Type B pancreatic cell (in vitro differentiated cells): ENCODE measurements at regions not wholly inside any gene's neighbourhood (a gene's known extent, or its start where the extent isn't known, plus 50 kb on each side); places are given as distances from the start of the nearest gene placed in this dataset.

Experiments
- DNase-seq: peaks from one replicate; pipeline ENCODE4 v3.0.0; 2021; ENCODE audit warnings: mixed read lengths; ENCODE audit not compliant: unreplicated experiment; ENCODE audit errors: extremely low spot score
- H3K27ac Mint-ChIP-seq: 2 replicates; pipeline ENCODE4 v1.8.0; 2021; ENCODE audit warnings: mild to moderate bottlenecking, mixed read lengths
- H3K27me3 Mint-ChIP-seq: 2 replicates; pipeline ENCODE4 v1.8.0; 2021; ENCODE audit warnings: mixed read lengths
- H3K36me3 Mint-ChIP-seq: 2 replicates; pipeline ENCODE4 v1.8.0; 2021; ENCODE audit warnings: mixed read lengths
- H3K4me1 Mint-ChIP-seq: one replicate; pipeline ENCODE4 v1.8.0; 2021; ENCODE audit warnings: mixed read lengths; ENCODE audit not compliant: unreplicated experiment
- H3K4me3 Mint-ChIP-seq: 2 replicates; pipeline ENCODE4 v1.8.0; 2021; ENCODE audit warnings: mild to moderate bottlenecking, mixed read lengths
- H3K9me3 Mint-ChIP-seq: 2 replicates; pipeline ENCODE4 v1.8.0; 2021; ENCODE audit warnings: mixed read lengths
- TF ChIP-seq, protein P1 (sequence below): fragments of 200-600 bp; sonication (generic); conservative IDR thresholded peaks from 2 replicates; pipeline ENCODE4 v1.5.0; 2021; ENCODE audit warnings: antibody characterized with exemption, mild to moderate bottlenecking

DNA sequence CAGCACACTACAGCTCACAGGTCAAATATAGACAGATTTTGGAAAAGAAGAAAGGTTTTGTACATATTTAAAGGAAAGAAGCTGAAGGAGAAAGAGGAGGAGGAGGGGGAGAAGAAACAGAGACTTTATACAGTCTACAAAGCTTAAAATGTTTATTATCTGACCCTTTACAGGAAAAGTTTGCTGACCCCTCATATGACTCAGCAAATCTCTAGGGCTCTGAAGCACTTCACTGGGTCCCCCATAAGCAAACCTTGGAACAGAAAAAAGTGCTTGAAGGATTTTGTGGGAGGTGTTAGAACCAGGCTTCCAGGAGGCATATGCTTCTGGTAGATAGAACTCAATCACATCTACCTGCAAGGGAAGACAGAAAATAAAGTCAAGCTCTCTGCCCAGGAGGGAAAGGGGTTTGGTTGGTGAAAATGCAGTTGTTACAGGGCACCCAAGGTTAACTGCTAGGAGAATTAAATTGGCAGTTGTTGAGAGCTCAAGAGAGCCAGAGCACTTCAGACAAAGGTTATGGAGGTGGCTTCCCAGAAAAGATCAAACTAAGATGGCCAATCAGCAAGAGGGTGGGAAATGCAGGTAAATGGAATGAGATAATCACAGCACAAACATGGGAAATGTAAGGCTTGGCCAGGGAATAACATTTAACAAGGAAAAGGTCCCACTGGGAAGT lies 207.4 kb upstream of the SGK1 start:
- Mint-ChIP-seq H3K4me3 (no peak overlapping the region), H3K36me3 (peaks cover 3% of the 10 kb centered on the region), H3K9me3 (peaks cover 8% of the 10 kb centered on the region), H3K27ac (no peak overlapping the region), H3K27me3 (peaks cover 13% of the 10 kb centered on the region), H3K4me1 (peaks cover 26% of the 10 kb centered on the region)
- TF ChIP-seq, protein P1, sequence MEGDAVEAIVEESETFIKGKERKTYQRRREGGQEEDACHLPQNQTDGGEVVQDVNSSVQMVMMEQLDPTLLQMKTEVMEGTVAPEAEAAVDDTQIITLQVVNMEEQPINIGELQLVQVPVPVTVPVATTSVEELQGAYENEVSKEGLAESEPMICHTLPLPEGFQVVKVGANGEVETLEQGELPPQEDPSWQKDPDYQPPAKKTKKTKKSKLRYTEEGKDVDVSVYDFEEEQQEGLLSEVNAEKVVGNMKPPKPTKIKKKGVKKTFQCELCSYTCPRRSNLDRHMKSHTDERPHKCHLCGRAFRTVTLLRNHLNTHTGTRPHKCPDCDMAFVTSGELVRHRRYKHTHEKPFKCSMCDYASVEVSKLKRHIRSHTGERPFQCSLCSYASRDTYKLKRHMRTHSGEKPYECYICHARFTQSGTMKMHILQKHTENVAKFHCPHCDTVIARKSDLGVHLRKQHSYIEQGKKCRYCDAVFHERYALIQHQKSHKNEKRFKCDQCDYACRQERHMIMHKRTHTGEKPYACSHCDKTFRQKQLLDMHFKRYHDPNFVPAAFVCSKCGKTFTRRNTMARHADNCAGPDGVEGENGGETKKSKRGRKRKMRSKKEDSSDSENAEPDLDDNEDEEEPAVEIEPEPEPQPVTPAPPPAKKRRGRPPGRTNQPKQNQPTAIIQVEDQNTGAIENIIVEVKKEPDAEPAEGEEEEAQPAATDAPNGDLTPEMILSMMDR, result no peak
- no peak for DNase-seq

DNA sequence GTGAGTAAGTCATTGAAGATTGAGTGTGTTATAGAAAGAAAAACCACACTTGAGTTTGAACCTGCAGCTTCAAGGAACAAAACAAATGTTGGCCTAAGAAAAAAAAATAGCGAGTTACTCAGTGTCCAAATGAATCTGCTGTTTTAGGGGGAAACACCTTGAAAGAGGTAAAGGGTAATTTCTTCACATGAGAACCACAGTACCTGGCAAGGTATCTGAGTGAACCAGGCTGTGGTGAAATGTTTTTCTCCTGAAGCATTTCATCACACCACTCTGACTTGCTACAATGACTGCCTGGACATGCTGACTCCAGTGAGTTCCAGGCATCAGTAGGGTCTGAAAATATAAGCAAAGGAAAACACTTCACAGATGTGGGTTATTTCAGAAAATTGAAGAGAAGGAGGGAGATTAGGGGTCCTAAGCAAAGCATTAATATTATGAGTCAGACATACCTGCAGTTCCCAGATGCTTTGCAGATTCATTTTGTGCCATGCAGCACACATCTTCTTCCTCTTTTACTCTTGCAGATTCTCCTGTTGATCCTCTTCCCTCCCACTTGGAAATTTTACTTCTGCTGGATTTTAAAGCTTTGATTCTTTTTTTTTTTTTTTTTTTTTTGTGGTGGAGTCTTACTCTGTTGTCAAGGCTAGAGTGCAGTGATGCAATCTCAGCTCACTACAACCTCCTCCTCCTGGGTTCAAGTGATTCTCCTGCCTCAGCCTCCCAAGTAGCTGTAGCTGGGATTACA lies 206.2 kb upstream of the SGK1 start:
- Mint-ChIP-seq H3K4me3 (no peak overlapping the region), H3K36me3 (peaks cover 3% of the 10 kb centered on the region), H3K4me1 (peaks cover 29% of the 10 kb centered on the region), H3K27ac (no peak overlapping the region), H3K27me3 (peaks cover 13% of the 10 kb centered on the region), H3K9me3 (peaks cover 4% of the 10 kb centered on the region)
- TF ChIP-seq, protein P1, result no peak
- no peak for DNase-seq

DNA sequence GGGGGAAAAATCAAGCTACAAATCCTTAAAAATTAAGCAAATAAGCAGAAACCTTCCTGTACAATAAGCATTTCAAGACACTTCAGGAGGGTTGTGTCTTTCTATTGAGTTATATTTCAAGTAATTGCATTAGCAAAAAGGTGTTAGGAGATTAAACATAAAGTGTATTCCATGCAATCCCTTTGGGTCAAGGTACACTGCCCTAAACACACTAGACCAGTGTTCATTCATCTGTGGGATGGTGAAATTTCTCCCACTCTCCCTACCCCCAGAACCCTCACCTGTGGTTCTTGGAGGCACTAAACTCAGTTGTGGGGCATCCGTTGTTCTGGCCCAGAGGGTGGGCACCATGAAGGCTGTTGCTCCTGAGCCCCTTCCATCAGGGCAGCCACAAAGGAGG lies 205.1 kb upstream of the SGK1 start:
- TF ChIP-seq, protein P1, result no peak
- Mint-ChIP-seq H3K27ac (no peak overlapping the region), H3K4me3 (no peak overlapping the region), H3K27me3 (peaks cover 13% of the 10 kb centered on the region), H3K36me3 (peaks cover 3% of the 10 kb centered on the region), H3K4me1 (peaks cover 36% of the 10 kb centered on the region), H3K9me3 (peaks cover 4% of the 10 kb centered on the region)
- DNase-seq, result no peak

DNA sequence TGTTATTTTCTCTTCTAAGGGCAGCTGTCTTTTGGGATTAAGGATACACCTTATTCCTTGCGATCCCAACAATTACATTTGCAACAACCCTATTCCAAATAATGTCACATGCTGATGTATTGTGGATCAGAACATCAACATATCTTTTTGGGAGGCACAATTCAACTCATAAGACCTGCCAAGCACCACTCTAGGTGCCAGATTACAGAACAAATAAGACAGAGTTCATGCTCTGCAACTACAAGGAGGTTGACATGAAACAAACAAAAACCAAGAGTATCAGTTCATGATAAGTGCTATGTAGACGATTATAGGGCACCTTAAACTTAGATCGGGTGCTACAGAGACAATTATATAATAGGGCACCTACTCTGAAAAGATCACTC lies 203.2 kb upstream of the SGK1 start:
- DNase-seq, result no peak
- Mint-ChIP-seq H3K36me3 (peaks cover 3% of the 10 kb centered on the region), H3K27ac (no peak overlapping the region), H3K4me1 (peaks cover 39% of the 10 kb centered on the region), H3K27me3 (peaks cover 13% of the 10 kb centered on the region), H3K4me3 (no peak overlapping the region), H3K9me3 (peaks cover 4% of the 10 kb centered on the region)
- TF ChIP-seq, protein P1, result no peak

DNA sequence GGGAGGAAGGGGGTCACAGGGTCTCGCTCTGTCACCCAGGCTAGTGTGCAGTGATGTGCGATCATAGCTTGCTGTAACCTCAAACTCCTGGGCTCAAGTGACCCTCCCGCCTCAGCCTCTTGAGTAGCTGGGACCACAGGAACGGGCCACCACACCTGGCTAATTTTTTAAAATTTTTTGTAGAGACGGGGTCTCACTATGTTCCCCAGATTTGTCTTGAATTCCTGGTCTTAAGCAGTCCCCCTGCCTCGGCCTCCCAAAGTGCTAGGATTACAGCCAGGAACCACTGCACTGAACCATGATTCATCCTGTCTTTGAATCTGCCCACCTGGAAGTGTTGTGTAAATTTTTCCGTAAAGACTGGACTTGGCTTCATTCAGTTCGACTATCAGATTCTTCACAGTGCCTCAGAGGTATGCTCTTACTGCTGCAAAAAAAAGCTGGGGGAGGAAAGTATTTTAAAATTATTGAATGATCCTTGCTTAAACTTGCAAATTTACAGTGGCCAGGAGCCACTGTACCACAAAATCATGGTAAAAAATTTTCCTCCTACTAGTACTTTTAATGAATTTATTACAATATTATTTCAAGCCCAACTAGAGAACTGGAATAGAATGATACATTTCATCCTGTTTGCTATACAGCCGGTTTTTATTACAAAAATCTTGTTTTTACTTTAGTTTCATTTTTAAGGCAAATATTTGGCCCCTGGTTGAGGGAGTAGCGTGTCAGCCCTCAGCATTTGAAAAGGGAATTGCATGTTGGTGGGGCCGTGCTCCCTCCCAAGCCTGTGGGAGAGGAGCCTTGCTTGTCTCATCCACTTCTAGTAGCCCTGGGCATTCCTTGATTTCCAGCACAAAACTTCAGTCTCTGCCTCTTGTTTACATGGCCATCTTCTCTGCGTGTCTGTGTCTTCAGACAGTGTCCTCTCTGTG lies 202.5 kb upstream of the SGK1 start:
- peaks cover 37% of the 10 kb centered on the region for H3K4me1 Mint-ChIP-seq
- DNase-seq, result no peak
- no peak overlapping the region for H3K4me3 Mint-ChIP-seq

More for the DNA sequence above, 202.5 kb upstream of the SGK1 start:
- peaks cover 2% of the 10 kb centered on the region for H3K9me3 Mint-ChIP-seq
- peaks cover 10% of the 10 kb centered on the region for H3K27me3 Mint-ChIP-seq
- H3K27ac Mint-ChIP-seq, result no peak overlapping the region
- H3K36me3 Mint-ChIP-seq, result peaks cover 2% of the 10 kb centered on the region
- TF ChIP-seq, protein P1, result no peak
